Thoracic aorta (tissue), 2 donors: ENCODE measurements at regions not wholly inside any gene's neighbourhood (a gene's known extent, or its start where the extent isn't known, plus 50 kb on each side); places are given as distances from the start of the nearest gene placed in this dataset.
A peak's percentile ranks its signal among the peaks of the same experiment; 100 is the strongest.

ENCODE experiments used
- ATAC-seq: fragments of 150-250 bp; one replicate; pipeline ENCODE4 v1.8.0; 2017; ENCODE audit warnings: low read depth; ENCODE audit not compliant: insufficient number of reproducible peaks, low FRiP score
- DNase-seq: peaks from one replicate; pipeline ENCODE4 v3.0.0-alpha.2; 2020; ENCODE audit warnings: low spot score
- H3K27ac ChIP-seq, 2 donors: fragments of 200-600 bp; sonication (generic); 1 replicate in 1 of 2; 2 replicates in 1 of 2; pipeline ENCODE4 v1.5.1; 2016; ENCODE audit warnings: mild to moderate bottlenecking in 2 of 2, moderate library complexity in 2 of 2
- H3K27me3 ChIP-seq: fragments of 200-600 bp; sonication (generic); replicated peaks from 2 replicates; pipeline ENCODE4 v1.6.0; 2016; ENCODE audit warnings: mild to moderate bottlenecking; ENCODE audit not compliant: insufficient read depth
- H3K36me3 ChIP-seq: fragments of 200-600 bp; sonication (generic); one replicate; pipeline ENCODE4 v1.5.1; 2016
- H3K4me1 ChIP-seq, 2 donors: fragments of 200-600 bp; sonication (generic); 1 replicate in 1 of 2; 2 replicates in 1 of 2; pipeline versions ENCODE4 v1.5.1 to v1.6.0; 2016; ENCODE audit warnings: low read depth in 2 of 2, mild to moderate bottlenecking in 1 of 2; ENCODE audit not compliant: control insufficient read depth in 1 of 2
- H3K4me3 ChIP-seq: fragments of 200-600 bp; sonication (generic); 2 replicates; pipeline ENCODE4 v1.5.1; 2016; ENCODE audit warnings: mild to moderate bottlenecking
- H3K9me3 ChIP-seq: fragments of 200-600 bp; sonication (generic); 2 replicates; pipeline ENCODE4 v1.5.1; 2016
- TF ChIP-seq, protein P1 (sequence below): fragments of 200-600 bp; sonication (generic); IDR thresholded peaks from one replicate; pipeline ENCODE4 v1.5.1; 2019; ENCODE audit warnings: antibody characterized with exemption

DNA sequence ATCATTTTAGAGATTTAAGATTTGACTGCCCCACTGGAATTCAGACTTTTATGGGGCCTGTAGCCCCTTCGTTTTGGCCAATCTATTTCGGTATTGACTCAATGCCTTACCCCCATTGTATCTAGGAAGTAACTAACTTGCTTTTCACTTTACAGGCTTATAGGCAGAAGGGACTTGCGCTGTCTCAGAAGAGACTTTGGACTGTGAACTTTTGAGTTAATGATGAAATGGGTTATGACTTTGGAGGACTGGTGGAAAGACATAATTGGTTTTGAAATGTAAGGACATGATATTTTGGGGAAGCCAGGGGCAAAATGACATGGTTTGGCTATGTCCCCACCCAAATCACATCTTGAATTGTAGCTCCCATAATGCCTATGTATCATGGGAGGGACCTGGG lies 463.0 kb upstream of the KLHL1 start:
- Histone ChIP-seq H3K9me3 (no peaks in the 10 kb centered on the region), H3K27ac (no peak overlapping the region), H3K27me3 (no peaks in the 10 kb centered on the region), H3K36me3 (no peaks in the 10 kb centered on the region), H3K4me3 (no peak overlapping the region), H3K4me1 (no peaks in the 10 kb centered on the region)
- no peak for DNase-seq
- ATAC-seq, result no peak
- TF ChIP-seq, protein P1, sequence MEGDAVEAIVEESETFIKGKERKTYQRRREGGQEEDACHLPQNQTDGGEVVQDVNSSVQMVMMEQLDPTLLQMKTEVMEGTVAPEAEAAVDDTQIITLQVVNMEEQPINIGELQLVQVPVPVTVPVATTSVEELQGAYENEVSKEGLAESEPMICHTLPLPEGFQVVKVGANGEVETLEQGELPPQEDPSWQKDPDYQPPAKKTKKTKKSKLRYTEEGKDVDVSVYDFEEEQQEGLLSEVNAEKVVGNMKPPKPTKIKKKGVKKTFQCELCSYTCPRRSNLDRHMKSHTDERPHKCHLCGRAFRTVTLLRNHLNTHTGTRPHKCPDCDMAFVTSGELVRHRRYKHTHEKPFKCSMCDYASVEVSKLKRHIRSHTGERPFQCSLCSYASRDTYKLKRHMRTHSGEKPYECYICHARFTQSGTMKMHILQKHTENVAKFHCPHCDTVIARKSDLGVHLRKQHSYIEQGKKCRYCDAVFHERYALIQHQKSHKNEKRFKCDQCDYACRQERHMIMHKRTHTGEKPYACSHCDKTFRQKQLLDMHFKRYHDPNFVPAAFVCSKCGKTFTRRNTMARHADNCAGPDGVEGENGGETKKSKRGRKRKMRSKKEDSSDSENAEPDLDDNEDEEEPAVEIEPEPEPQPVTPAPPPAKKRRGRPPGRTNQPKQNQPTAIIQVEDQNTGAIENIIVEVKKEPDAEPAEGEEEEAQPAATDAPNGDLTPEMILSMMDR, result no peak

DNA sequence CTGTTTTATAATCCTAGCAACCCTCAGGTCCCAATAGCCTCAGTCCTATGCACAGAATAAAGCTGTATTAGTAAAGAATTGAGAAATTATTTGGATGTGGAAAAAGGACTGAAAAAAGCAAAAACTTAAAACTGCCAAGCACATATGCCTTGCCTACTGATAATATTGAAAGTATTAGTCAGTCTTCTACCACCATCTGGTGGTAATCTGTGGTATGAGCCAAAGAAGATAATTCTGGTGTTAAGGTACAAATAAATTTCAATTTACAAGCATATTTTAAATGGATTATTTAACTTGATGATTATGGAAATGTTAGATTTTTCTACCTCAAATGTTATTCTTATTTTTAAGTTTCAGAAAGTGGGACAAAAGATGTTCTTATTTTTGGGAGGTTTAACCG lies 460.3 kb upstream of the KLHL1 start:
- DNase-seq (no peak), ATAC-seq (no peak)
- Histone ChIP-seq H3K36me3 (no peaks in the 10 kb centered on the region), H3K27ac (no peak overlapping the region), H3K27me3 (no peaks in the 10 kb centered on the region), H3K4me3 (no peak overlapping the region), H3K9me3 (no peaks in the 10 kb centered on the region), H3K4me1 (no peaks in the 10 kb centered on the region)
- TF ChIP-seq, protein P1, result peak; percentile 40

DNA sequence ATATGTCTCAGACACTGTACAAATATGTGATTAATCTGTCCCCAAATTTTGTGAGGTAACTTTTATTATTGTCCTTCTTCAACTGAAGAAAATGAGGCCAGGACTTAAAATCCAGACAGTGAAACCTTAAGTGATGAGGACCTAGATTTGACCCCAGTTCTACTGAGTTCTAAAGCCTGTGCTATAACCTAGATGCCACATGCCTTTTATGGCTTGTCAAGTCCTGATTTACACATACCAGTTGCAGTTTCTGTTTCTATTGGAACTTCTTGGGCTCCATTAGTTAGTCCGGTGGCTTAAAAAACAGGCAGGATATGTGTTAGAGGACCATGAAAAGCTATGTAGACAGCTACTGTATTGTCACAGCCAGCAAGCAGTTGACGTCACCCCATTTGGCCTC lies 436.5 kb upstream of the KLHL1 start:
- H3K4me3 ChIP-seq, result no peak overlapping the region
- ATAC-seq (no peak), DNase-seq (no peak)
- TF ChIP-seq, protein P1, result no peak
- no peaks in the 10 kb centered on the region for H3K36me3 ChIP-seq
- no peak overlapping the region for H3K27ac ChIP-seq
- no peaks in the 10 kb centered on the region for H3K27me3 ChIP-seq
- H3K9me3 ChIP-seq, result no peaks in the 10 kb centered on the region
- no peaks in the 10 kb centered on the region for H3K4me1 ChIP-seq

- Histone ChIP-seq H3K27ac (no peak overlapping the region), H3K4me3 (no peak overlapping the region), H3K27me3 (no peaks in the 10 kb centered on the region), H3K9me3 (no peaks in the 10 kb centered on the region), H3K4me1 (no peaks in the 10 kb centered on the region), H3K36me3 (no peaks in the 10 kb centered on the region)
- ATAC-seq, result no peak
- DNase-seq, result no peak
- TF ChIP-seq, protein P1, result no peak
These were observed 433.2 kb upstream of the KLHL1 start for GRCh38 chr13:70541451-70541850.

DNA sequence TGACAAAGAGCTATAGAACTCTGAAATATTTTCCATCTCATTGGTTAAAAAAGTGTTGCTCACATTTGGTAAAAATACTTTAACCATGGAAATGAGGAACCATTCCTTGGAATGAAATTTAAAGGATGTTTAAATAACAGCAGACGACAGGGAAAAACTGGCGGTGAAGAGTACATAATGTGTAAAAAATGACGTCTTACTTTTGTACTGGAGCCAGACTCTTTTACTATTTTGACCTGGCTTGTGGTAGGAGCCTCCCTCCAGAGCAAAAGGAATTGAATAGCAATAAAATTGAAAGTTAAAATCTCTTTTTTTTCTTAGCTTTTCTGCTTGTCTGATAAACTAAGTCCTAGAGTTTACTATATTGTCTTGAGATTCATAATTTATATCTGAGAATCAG lies 426.2 kb upstream of the KLHL1 start:
- TF ChIP-seq, protein P1, result no peak
- H3K36me3 ChIP-seq, result no peaks in the 10 kb centered on the region
- DNase-seq, result no peak

More for the DNA sequence above, 426.2 kb upstream of the KLHL1 start:
- H3K4me3 ChIP-seq, result no peak overlapping the region
- ATAC-seq, result no peak
- H3K27ac ChIP-seq, result no peak overlapping the region
- no peaks in the 10 kb centered on the region for H3K9me3 ChIP-seq
- H3K27me3 ChIP-seq, result no peaks in the 10 kb centered on the region
- H3K4me1 ChIP-seq, result no peaks in the 10 kb centered on the region
